ENCODE measurements at regions not wholly inside any gene's neighbourhood (a gene's known extent, or its start where the extent isn't known, plus 50 kb on each side); places are given as distances from the start of the nearest gene placed in this dataset.

- ChIA-PET CTCF (ENCODE audit: partially characterized antibody) (no interaction called here), POLR2A (ENCODE audit: partially characterized antibody) (no interaction called here)
- no peak overlapping the region for H3K4me3 ChIP-seq (ENCODE audit: low read length in 2 of 2)
- Mint-ChIP-seq H3K27me3 (peaks cover 2% of the 10 kb centered on the region in 2 donors), H3K9me3 (no peaks in the 10 kb centered on the region), H3K4me1 (no peaks in the 10 kb centered on the region), H3K36me3 (no peaks in the 10 kb centered on the region), H3K27ac (no peak overlapping the region), H3K4me3 (no peak overlapping the region)
- intact Hi-C loops (cut with micrococcal nuclease), result no loop called here
- H3K27ac ChIP-seq (ENCODE audit: low read depth, low read length), result no peak overlapping the region
- H3K4me1 ChIP-seq (ENCODE audit: insufficient read depth, low read length), result no peaks in the 10 kb centered on the region
- H3K9me3 ChIP-seq (ENCODE audit: control insufficient read depth in 1 of 2, low read length in 2 of 2), result no peaks in the 10 kb centered on the region
- H3K27me3 ChIP-seq (ENCODE audit: insufficient read depth, low read length), result peaks cover 3% of the 10 kb centered on the region
- H3K36me3 ChIP-seq (ENCODE audit: insufficient read depth, low read length), result no peaks in the 10 kb centered on the region
- DNase-seq, result no peak
Measured at GRCh38 chr10:94223702-94224370, 138.9 kb downstream of the NOC3L start.

DNA sequence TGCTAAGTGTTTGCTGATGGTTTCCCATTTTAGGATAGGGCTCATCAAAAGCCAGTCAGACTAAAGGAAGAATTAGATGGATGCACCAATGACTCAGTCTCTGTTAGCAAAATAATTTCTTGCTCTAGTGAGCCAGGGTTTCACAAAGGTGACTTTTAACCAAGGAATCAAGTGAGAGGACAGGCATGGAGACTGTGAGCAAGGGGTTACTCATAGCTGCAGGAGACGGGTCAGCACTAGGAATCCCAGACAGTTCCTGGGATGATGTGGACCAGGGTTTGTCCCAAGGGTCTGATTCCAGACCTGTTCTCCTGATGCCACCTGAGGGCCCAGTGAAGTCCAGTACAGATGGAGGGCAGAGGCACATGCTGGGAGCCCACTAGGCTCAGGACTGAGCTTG is 138.1 kb downstream of the NOC3L start:
- intact Hi-C loops (cut with micrococcal nuclease), result no loop called here
- ChIA-PET CTCF (ENCODE audit: partially characterized antibody) (no interaction called here), POLR2A (ENCODE audit: partially characterized antibody) (no interaction called here)
- Mint-ChIP-seq H3K4me1 (no peaks in the 10 kb centered on the region), H3K9me3 (peaks cover 0 to 5% (median 0%) of the 10 kb centered on the region in 8 donors), H3K27me3 (peaks cover 2 to 3% of the 10 kb centered on the region in 2 donors), H3K36me3 (no peaks in the 10 kb centered on the region), H3K4me3 (no peak overlapping the region), H3K27ac (no peak overlapping the region)
- no peak for DNase-seq
- H3K9me3 ChIP-seq (ENCODE audit: control insufficient read depth in 1 of 2, low read length in 2 of 2), result no peaks in the 10 kb centered on the region
- H3K27ac ChIP-seq (ENCODE audit: low read depth, low read length), result no peak overlapping the region
- H3K27me3 ChIP-seq (ENCODE audit: insufficient read depth, low read length), result peaks cover 3% of the 10 kb centered on the region
- H3K36me3 ChIP-seq (ENCODE audit: insufficient read depth, low read length), result no peaks in the 10 kb centered on the region
- no peaks in the 10 kb centered on the region for H3K4me1 ChIP-seq (ENCODE audit: insufficient read depth, low read length)
- no peak overlapping the region for H3K4me3 ChIP-seq (ENCODE audit: low read length in 2 of 2)

- DNase-seq, result no peak
- Histone ChIP-seq H3K9me3 (ENCODE audit: control insufficient read depth in 1 of 2, low read length in 2 of 2) (no peaks in the 10 kb centered on the region), H3K27me3 (ENCODE audit: insufficient read depth, low read length) (peaks cover 3% of the 10 kb centered on the region), H3K4me3 (ENCODE audit: low read length in 2 of 2) (no peak overlapping the region), H3K27ac (ENCODE audit: low read depth, low read length) (no peak overlapping the region), H3K36me3 (ENCODE audit: insufficient read depth, low read length) (no peaks in the 10 kb centered on the region), H3K4me1 (ENCODE audit: insufficient read depth, low read length) (no peaks in the 10 kb centered on the region)
- CTCF ChIA-PET (ENCODE audit: partially characterized antibody), result no interaction called here
- Mint-ChIP-seq H3K4me3 (no peak overlapping the region), H3K27ac (no peak overlapping the region), H3K27me3 (peaks cover 2 to 3% of the 10 kb centered on the region in 2 donors), H3K36me3 (no peaks in the 10 kb centered on the region), H3K4me1 (no peaks in the 10 kb centered on the region), H3K9me3 (peaks cover 0 to 9% (median 0%) of the 10 kb centered on the region in 8 donors)
- intact Hi-C loops (cut with micrococcal nuclease), result no loop called here
- POLR2A ChIA-PET (ENCODE audit: partially characterized antibody), result no interaction called here
Measured at GRCh38 chr10:94225589-94225988, 137.2 kb downstream of the NOC3L start.

GRCh38 chr10:94230134-94230785 is 132.5 kb downstream of the NOC3L start:
- no peak overlapping the region for H3K27ac Mint-ChIP-seq
- Histone ChIP-seq H3K27ac (ENCODE audit: low read depth, low read length) (no peak overlapping the region), H3K4me1 (ENCODE audit: insufficient read depth, low read length) (no peaks in the 10 kb centered on the region), H3K9me3 (ENCODE audit: control insufficient read depth in 1 of 2, low read length in 2 of 2) (no peaks in the 10 kb centered on the region), H3K36me3 (ENCODE audit: insufficient read depth, low read length) (no peaks in the 10 kb centered on the region), H3K4me3 (ENCODE audit: low read length in 2 of 2) (no peak overlapping the region), H3K27me3 (ENCODE audit: insufficient read depth, low read length) (peaks cover 3% of the 10 kb centered on the region)
- DNase-seq, result no peak
- intact Hi-C loops (cut with micrococcal nuclease), result no loop called here
- ChIA-PET POLR2A (ENCODE audit: partially characterized antibody) (no interaction called here), CTCF (ENCODE audit: partially characterized antibody) (no interaction called here)
- no peaks in the 10 kb centered on the region for H3K36me3 Mint-ChIP-seq
- no peak overlapping the region for H3K4me3 Mint-ChIP-seq
- peaks cover 0 to 9% (median 0%) of the 10 kb centered on the region in 8 donors for H3K9me3 Mint-ChIP-seq
- peaks cover 3 to 4% of the 10 kb centered on the region in 2 donors for H3K27me3 Mint-ChIP-seq
- no peaks in the 10 kb centered on the region for H3K4me1 Mint-ChIP-seq

DNA sequence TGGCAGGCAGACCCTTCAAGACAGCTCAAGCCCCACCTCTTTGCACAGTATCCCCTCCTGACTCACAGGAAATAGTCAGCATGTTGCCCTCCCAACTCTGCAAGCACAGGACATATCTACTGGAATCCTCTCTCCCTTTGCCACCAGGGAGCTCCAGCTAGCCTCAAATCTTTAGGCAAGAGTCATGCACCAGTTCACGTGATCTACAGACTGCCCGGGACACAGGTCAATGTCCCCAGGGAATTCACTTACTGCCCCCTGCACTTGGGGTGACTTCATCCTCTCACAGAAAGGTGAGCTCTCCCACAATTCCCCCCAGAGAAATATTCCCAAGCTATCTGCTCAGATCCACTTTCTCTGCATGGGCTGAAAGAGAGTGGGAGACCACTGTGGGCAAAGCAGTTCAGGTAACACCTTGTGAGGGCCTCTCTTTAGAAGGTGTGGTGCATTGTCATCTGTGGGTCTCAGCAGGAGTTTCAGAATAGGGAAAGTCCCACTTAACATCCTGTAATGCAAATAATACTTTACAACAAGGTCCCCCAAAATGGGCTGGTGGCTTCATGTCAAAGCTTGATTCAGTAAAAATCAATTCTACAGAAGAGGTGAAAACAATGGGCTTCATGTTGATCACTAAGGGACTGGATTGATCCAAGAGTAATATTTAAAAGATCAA is 129.9 kb downstream of the NOC3L start:
- no peak overlapping the region for H3K4me3 ChIP-seq (ENCODE audit: low read length in 2 of 2)
- ChIA-PET POLR2A (ENCODE audit: partially characterized antibody) (no interaction called here), CTCF (ENCODE audit: partially characterized antibody) (no interaction called here)
- no peaks in the 10 kb centered on the region for H3K27me3 ChIP-seq (ENCODE audit: insufficient read depth, low read length)
- Mint-ChIP-seq H3K9me3 (peaks cover 0 to 9% (median 0%) of the 10 kb centered on the region in 8 donors), H3K4me1 (no peaks in the 10 kb centered on the region), H3K36me3 (no peaks in the 10 kb centered on the region), H3K27me3 (peaks cover 1 to 2% of the 10 kb centered on the region in 2 donors), H3K4me3 (peak overlapping the region in 1 of 8 donors; percentile 0), H3K27ac (no peak overlapping the region)
- H3K36me3 ChIP-seq (ENCODE audit: insufficient read depth, low read length), result no peaks in the 10 kb centered on the region
- no peaks in the 10 kb centered on the region for H3K4me1 ChIP-seq (ENCODE audit: insufficient read depth, low read length)
- H3K27ac ChIP-seq (ENCODE audit: low read depth, low read length), result no peak overlapping the region
- H3K9me3 ChIP-seq (ENCODE audit: control insufficient read depth in 1 of 2, low read length in 2 of 2), result no peaks in the 10 kb centered on the region
- intact Hi-C loops (cut with micrococcal nuclease), result no loop called here
- DNase-seq, result no peak

DNA sequence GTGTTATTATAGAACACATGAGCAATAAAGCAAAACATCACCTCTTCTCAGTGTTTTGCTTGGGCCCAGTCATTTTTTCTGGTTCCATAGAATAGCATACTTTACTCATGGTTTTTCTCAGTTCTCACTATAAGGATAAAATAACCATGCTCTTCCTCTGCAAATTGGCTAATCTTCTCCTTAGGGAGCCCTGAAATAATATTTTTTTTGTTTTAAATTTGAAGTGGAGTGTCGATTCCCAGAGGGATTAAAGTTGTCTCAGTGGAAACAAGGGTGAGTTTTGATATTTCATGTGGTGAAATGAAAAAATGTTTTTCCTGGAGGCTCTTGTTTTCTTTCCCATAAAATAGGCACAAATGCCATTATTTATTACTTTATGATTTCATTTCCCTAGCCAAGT is 127.3 kb downstream of the NOC3L start:
- H3K36me3 ChIP-seq (ENCODE audit: insufficient read depth, low read length), result no peaks in the 10 kb centered on the region
- H3K27me3 ChIP-seq (ENCODE audit: insufficient read depth, low read length), result no peaks in the 10 kb centered on the region
- H3K4me1 ChIP-seq (ENCODE audit: insufficient read depth, low read length), result no peaks in the 10 kb centered on the region
- Mint-ChIP-seq H3K4me3 (no peak overlapping the region), H3K36me3 (no peaks in the 10 kb centered on the region), H3K9me3 (no peaks in the 10 kb centered on the region), H3K27me3 (peaks cover 2 to 4% of the 10 kb centered on the region in 2 donors), H3K4me1 (no peaks in the 10 kb centered on the region), H3K27ac (no peak overlapping the region)
- H3K27ac ChIP-seq (ENCODE audit: low read depth, low read length), result no peak overlapping the region
- H3K4me3 ChIP-seq (ENCODE audit: low read length in 2 of 2), result no peak overlapping the region
- POLR2A ChIA-PET (ENCODE audit: partially characterized antibody), result no interaction called here
- CTCF ChIA-PET (ENCODE audit: partially characterized antibody), result no interaction called here
- intact Hi-C loops (cut with micrococcal nuclease), result no loop called here
- H3K9me3 ChIP-seq (ENCODE audit: control insufficient read depth in 1 of 2, low read length in 2 of 2), result no peaks in the 10 kb centered on the region
- no peak for DNase-seq

DNA sequence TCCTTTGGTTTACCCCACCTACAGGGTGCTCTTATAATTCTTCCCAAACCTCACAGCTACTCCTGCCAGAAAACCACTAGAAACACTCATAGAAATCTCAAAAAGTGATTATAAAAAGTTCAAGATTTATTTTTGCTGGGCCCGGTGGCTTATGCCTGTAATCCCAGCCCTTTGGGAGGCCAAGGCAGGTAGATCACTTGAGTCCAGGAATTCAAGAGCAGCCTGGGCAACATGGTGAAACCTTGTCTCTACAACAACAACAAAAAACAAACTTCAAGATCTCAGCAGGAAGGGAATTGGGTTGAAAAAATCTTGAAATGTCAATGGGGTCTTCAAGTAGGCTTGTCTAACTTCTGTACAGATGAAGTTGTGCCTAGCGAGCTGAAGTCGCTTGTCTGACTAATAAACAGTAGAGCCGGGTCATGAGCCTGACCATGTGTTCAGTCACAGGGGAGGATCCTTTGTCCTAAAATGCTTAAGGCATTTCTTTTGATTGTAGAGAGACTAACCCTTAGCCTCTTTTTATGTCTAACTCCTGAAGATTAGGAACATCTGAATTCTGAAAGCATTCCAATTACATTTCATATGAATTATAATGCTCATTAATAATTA is 124.6 kb downstream of the NOC3L start:
- Histone ChIP-seq H3K27me3 (ENCODE audit: insufficient read depth, low read length) (no peaks in the 10 kb centered on the region), H3K4me3 (ENCODE audit: low read length in 2 of 2) (no peak overlapping the region), H3K9me3 (ENCODE audit: control insufficient read depth in 1 of 2, low read length in 2 of 2) (no peaks in the 10 kb centered on the region), H3K36me3 (ENCODE audit: insufficient read depth, low read length) (no peaks in the 10 kb centered on the region), H3K4me1 (ENCODE audit: insufficient read depth, low read length) (no peaks in the 10 kb centered on the region), H3K27ac (ENCODE audit: low read depth, low read length) (no peak overlapping the region)
- CTCF ChIA-PET (ENCODE audit: partially characterized antibody), result no interaction called here
- DNase-seq, result no peak
- no peaks in the 10 kb centered on the region for H3K4me1 Mint-ChIP-seq
- H3K9me3 Mint-ChIP-seq, result no peaks in the 10 kb centered on the region
- no peak overlapping the region for H3K4me3 Mint-ChIP-seq
- intact Hi-C loops (cut with micrococcal nuclease), result no loop called here
- H3K27me3 Mint-ChIP-seq, result peaks cover 2 to 7% of the 10 kb centered on the region in 2 donors
- POLR2A ChIA-PET (ENCODE audit: partially characterized antibody), result no interaction called here
- H3K36me3 Mint-ChIP-seq, result no peaks in the 10 kb centered on the region
- no peak overlapping the region for H3K27ac Mint-ChIP-seq

Measured in CD4-positive, alpha-beta memory T cell (primary cell).